ENCODE measurements at regions not wholly inside any gene's neighbourhood (a gene's known extent, or its start where the extent isn't known, plus 50 kb on each side); places are given as distances from the start of the nearest gene placed in this dataset.

- no peak for DNase-seq
Observed at GRCh38 chr14:98085751-98086150, 1186.2 kb downstream of the BCL11B start.

GRCh38 chr14:98093111-98093510, 1178.9 kb downstream of the BCL11B start:
- DNase-seq = no peak

- no peak for DNase-seq
Observed at GRCh38 chr14:98099527-98099926, 1172.5 kb downstream of the BCL11B start.

- DNase-seq = no peak
Observed at GRCh38 chr14:98101323-98101722, 1170.7 kb downstream of the BCL11B start.

GRCh38 chr14:98103705-98104104, 1168.3 kb downstream of the BCL11B start:
- DNase-seq = no peak

GRCh38 chr14:98109326-98109725, 1162.7 kb downstream of the BCL11B start:
- no peak for DNase-seq

- no peak for DNase-seq
Observed at GRCh38 chr14:98112194-98112780, 1159.7 kb downstream of the BCL11B start.

- no peak for DNase-seq
Observed at GRCh38 chr14:98114122-98114895, 1157.7 kb downstream of the BCL11B start.

- no peak for DNase-seq
Observed at GRCh38 chr14:98114946-98115345, 1157.1 kb downstream of the BCL11B start.

GRCh38 chr14:98118749-98119148, 1153.2 kb downstream of the BCL11B start:
- DNase-seq = no peak

GRCh38 chr14:98119739-98120138, 1152.3 kb downstream of the BCL11B start:
- DNase-seq = no peak

GRCh38 chr14:98120831-98121464, 1151.0 kb downstream of the BCL11B start:
- no peak for DNase-seq

- DNase-seq = no peak
Observed at GRCh38 chr14:98122527-98122926, 1149.5 kb downstream of the BCL11B start.

GRCh38 chr14:98130691-98131090, 1141.3 kb downstream of the BCL11B start:
- no peak for DNase-seq

GRCh38 chr14:98131406-98131805, 1140.6 kb downstream of the BCL11B start:
- DNase-seq = no peak

GRCh38 chr14:98133806-98134205, 1138.2 kb downstream of the BCL11B start:
- DNase-seq = no peak

- DNase-seq = no peak
Observed at GRCh38 chr14:98136012-98136789, 1135.8 kb downstream of the BCL11B start.

GRCh38 chr14:98137131-98138025, 1134.6 kb downstream of the BCL11B start:
- no peak for DNase-seq

GRCh38 chr14:98138666-98139065, 1133.3 kb downstream of the BCL11B start:
- DNase-seq = peak; percentile 39

- no peak for DNase-seq
Observed at GRCh38 chr14:98140862-98141530, 1131.0 kb downstream of the BCL11B start.

GRCh38 chr14:98143566-98143965, 1128.4 kb downstream of the BCL11B start:
- no peak for DNase-seq

- DNase-seq = no peak
Observed at GRCh38 chr14:98144964-98145363, 1127.0 kb downstream of the BCL11B start.

Measured in stimulated activated naive CD4-positive, alpha-beta T cell treated with Interleukin-2 at 50 U/mL for 16 hours (primary cell).